ENCODE measurements at regions not wholly inside any gene's neighbourhood (a gene's known extent, or its start where the extent isn't known, plus 50 kb on each side); places are given as distances from the start of the nearest gene placed in this dataset.

- H3K27me3 ChIP-seq (ENCODE audit: insufficient read depth): no peaks in the 10 kb centered on the region
- no peaks in the 10 kb centered on the region for H4K20me1 ChIP-seq (replicated peaks; ENCODE audit: insufficient read depth)
- no peaks in the 10 kb centered on the region for H3K9me2 ChIP-seq (ENCODE audit: insufficient read depth)
- H3F3A ChIP-seq (replicated peaks; ENCODE audit: low read depth): no peaks in the 10 kb centered on the region
- ATAC-seq (no peak), DNase-seq (ENCODE audit: low spot score) (no peak)
- no peak overlapping the region for H3K27ac Mint-ChIP-seq
- H2AFZ ChIP-seq: no peak overlapping the region
- H3K79me2 ChIP-seq (replicated peaks; ENCODE audit: insufficient read depth): no peaks in the 10 kb centered on the region
- H3K36me3 Mint-ChIP-seq (ENCODE audit: low read depth): peaks cover 4% of the 10 kb centered on the region; the same call in 2 of the 3 replicates
- no peak overlapping the region for H3K4me3 ChIP-seq
- H3K27ac ChIP-seq (ENCODE audit: low read depth): no peak overlapping the region
- TF ChIP-seq ZNF331 (CRISPR knock-in tag; IDR thresholded peaks at IDR 0.05; ENCODE audit: low read depth) (no peak), ZNF114 (CRISPR knock-in tag; IDR thresholded peaks at IDR 0.05) (no peak), CTCF (conservative IDR thresholded peaks at IDR 0.05; ENCODE audit: low read depth in 2 of 2) (no peak), EZH2 (IDR thresholded peaks at IDR 0.05; ENCODE audit: low read depth, unreplicated experiment) (no peak), POLR2AphosphoS5 (IDR thresholded peaks at IDR 0.05; ENCODE audit: low read depth) (no peak), JUNB (IDR thresholded peaks at IDR 0.05; ENCODE audit: unreplicated experiment) (no peak), ETS1 (IDR thresholded peaks at IDR 0.05) (no peak), CREB1 (CRISPR knock-in tag; IDR thresholded peaks at IDR 0.05; ENCODE audit: low read depth) (no peak), REST (IDR thresholded peaks at IDR 0.05; ENCODE audit: unreplicated experiment) (no peak), EZH2phosphoT487 (IDR thresholded peaks at IDR 0.05; ENCODE audit: unreplicated experiment) (no peak), ZNF462 (CRISPR knock-in tag; IDR thresholded peaks at IDR 0.05) (no peak), STAT1 (IDR thresholded peaks at IDR 0.05; ENCODE audit: unreplicated experiment) (no peak), NANOG (IDR thresholded peaks at IDR 0.05; ENCODE audit: borderline replicate concordance) (no peak)
- H3K27me3 Mint-ChIP-seq (ENCODE audit: insufficient read depth, low read depth, poor library complexity): no peaks in the 10 kb centered on the region
- peaks cover 4% of the 10 kb centered on the region; the same call in 2 of the 3 replicates for H3K9me3 Mint-ChIP-seq
- H3K36me3 ChIP-seq (ENCODE audit: insufficient read depth): no peaks in the 10 kb centered on the region
- no peak overlapping the region for H3K4me2 ChIP-seq
- no peaks in the 10 kb centered on the region for H3K4me1 ChIP-seq (ENCODE audit: insufficient read depth)
- peaks cover 4% of the 10 kb centered on the region; the same call in 2 of the 3 replicates for H3K4me1 Mint-ChIP-seq
- no peak overlapping the region for H3K4me3 Mint-ChIP-seq
Measured at GRCh38 chr13:74258961-74259360, 124.8 kb upstream of the KLF12 start.
